ENCODE measurements at regions not wholly inside any gene's neighbourhood (a gene's known extent, or its start where the extent isn't known, plus 50 kb on each side); places are given as distances from the start of the nearest gene placed in this dataset.

- TF ChIP-seq CTCF (conservative IDR thresholded peaks at IDR 0.05 in 1 of 2, IDR thresholded peaks at IDR 0.05 in 1 of 2; ENCODE audit: extremely low read depth in 1 of 2, insufficient read depth in 1 of 2, low read depth in 1 of 2, low read length in 2 of 2) (no peak), EZH2 (IDR thresholded peaks at IDR 0.05; ENCODE audit: borderline replicate concordance, low read length) (no peak)
Observed at GRCh38 chr1:18021242-18021641, 86.4 kb upstream of the IGSF21 start.
